ENCODE measurements at regions not wholly inside any gene's neighbourhood (a gene's known extent, or its start where the extent isn't known, plus 50 kb on each side); places are given as distances from the start of the nearest gene placed in this dataset.

DNA sequence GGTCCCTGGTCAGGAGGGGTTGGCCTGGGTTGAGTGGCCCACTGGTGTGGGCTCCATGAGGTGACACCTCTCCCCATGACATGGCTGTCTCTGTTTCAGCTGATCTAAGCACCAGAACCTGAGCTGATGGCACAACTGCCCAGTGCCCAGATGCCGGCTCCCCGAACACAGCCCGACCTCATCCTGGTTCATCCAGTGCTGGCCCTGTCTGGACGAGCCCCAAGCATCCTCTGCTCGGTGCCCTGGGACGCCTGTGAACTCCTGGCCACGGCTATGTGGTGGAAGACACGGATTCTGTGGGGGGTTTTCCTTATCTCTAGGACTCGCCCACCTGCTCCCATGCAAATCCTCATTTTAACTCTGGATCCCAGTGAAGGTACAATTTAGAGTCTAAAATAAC is 389.2 kb downstream of the SHANK2 start:
- in situ Hi-C loops (cut with MboI; ENCODE audit: low sequenced_read_pairs, unreplicated experiment) = no loop called here
- no peak for DNase-seq (ENCODE audit: low spot score)
- TF ChIP-seq CTCF (IDR thresholded peaks at IDR 0.05; ENCODE audit: borderline replicate concordance, control extremely low read depth, extremely low read depth, insufficient read depth, missing control alignments) = no peak

DNA sequence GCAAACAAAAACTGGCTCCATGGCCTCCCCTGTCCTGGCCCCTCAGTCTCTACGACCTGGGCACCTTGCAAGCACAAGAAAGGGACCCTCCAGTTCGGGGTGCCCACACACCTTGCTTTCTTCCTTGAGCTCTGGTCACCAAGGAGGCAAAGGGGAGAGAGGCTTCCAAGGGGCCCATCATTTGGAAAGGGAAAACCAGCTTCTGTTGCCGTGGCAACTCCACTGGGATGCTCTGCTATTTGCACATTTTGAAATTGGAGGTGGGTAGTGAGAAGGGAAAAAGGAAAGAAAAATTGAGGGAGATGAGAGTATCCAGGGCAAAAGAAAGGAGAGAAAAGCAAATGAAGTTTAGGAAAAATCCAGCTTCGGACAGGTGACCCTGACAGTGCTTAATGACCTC is 388.4 kb downstream of the SHANK2 start:
- TF ChIP-seq CTCF (IDR thresholded peaks at IDR 0.05; ENCODE audit: borderline replicate concordance, control extremely low read depth, extremely low read depth, insufficient read depth, missing control alignments) = no peak
- DNase-seq (ENCODE audit: low spot score) = no peak
- in situ Hi-C loops (cut with MboI; ENCODE audit: low sequenced_read_pairs, unreplicated experiment) = no loop called here

- no peak for DNase-seq (ENCODE audit: low spot score)
- TF ChIP-seq CTCF (IDR thresholded peaks at IDR 0.05; ENCODE audit: borderline replicate concordance, control extremely low read depth, extremely low read depth, insufficient read depth, missing control alignments) = no peak
- in situ Hi-C loops (cut with MboI; ENCODE audit: low sequenced_read_pairs, unreplicated experiment) = no loop called here
These were observed 387.0 kb downstream of the SHANK2 start for GRCh38 chr11:70865356-70865755.

- in situ Hi-C loops (cut with MboI; ENCODE audit: low sequenced_read_pairs, unreplicated experiment) = no loop called here
- no peak for DNase-seq (ENCODE audit: low spot score)
- TF ChIP-seq CTCF (IDR thresholded peaks at IDR 0.05; ENCODE audit: borderline replicate concordance, control extremely low read depth, extremely low read depth, insufficient read depth, missing control alignments) = no peak
These were observed 385.5 kb downstream of the SHANK2 start for GRCh38 chr11:70866834-70867233.

DNA sequence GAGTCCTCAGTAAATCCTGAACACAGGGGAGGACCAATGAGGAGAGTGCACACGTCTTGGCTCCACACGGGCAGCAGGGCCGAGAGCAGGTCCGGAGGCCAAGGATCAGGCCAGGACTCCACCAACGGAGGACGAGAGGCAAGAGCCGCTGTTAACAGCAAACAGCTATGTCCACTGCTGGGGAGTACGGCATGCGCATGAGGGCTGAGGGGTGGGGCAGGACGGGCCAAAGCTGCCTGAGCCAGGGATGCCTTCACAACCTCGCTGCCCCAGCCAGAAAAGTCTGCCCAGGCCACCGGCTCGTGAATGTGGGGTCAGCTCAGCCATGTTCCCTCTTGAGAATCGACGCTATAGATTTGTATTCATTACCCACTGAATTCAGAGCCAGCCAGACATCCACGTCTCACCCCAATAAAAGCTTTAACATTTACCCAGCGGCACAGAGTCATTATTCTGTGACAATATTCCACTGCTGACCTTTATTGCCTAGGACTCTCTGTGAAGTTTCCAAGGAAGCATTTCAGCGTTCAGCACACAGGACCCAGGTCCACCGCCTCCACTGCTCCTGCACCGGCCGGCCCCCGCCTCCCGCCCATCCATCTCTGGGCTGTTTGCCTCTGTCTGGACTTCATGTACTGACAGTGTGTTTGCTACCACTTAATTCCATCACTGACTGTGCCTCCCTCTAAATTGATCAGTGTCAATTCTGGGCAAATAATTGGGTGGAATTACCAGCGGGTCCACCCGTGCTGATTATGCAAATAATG is 384.9 kb downstream of the SHANK2 start:
- in situ Hi-C loops (cut with MboI; ENCODE audit: low sequenced_read_pairs, unreplicated experiment) = no loop called here
- no peak for TF ChIP-seq CTCF (IDR thresholded peaks at IDR 0.05; ENCODE audit: borderline replicate concordance, control extremely low read depth, extremely low read depth, insufficient read depth, missing control alignments)
- DNase-seq (ENCODE audit: low spot score) = no peak

DNA sequence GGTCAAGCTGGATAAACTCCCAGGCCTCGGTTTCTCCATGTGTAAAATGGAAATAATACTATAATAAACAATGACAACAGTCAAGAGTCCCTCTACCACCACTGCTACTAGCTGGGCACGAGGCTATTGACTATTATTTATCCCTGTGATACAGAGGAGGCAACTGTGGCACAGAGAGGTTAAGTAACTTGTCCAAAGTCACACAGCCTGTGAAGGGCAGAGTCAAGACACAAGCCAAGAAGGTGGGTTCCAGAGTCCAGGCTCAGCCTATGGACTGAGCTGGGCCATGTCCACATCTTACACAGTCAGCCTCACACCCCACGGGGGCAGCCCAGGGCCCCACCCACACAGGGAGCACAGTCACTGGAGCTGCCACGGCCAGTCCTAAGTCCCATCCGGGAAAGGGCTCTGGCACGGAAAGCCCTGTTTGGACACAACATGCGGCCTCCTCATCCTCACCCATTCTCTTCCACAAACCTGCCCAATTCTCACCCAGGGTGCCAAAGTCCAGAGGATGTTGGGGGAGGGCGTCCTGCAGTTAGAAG is 384.0 kb downstream of the SHANK2 start:
- in situ Hi-C loops (cut with MboI; ENCODE audit: low sequenced_read_pairs, unreplicated experiment) = no loop called here
- TF ChIP-seq CTCF (IDR thresholded peaks at IDR 0.05; ENCODE audit: borderline replicate concordance, control extremely low read depth, extremely low read depth, insufficient read depth, missing control alignments) = no peak
- no peak for DNase-seq (ENCODE audit: low spot score)
